ENCODE measurements at regions not wholly inside any gene's neighbourhood (a gene's known extent, or its start where the extent isn't known, plus 50 kb on each side); places are given as distances from the start of the nearest gene placed in this dataset.

GRCh38 chr9:119903851-119904250 lies 534.6 kb upstream of the BRINP1 start:
- H3K9me3 Mint-ChIP-seq, result peaks cover 4% of the 10 kb centered on the region
- DNase-seq, result no peak
- ChIA-PET POLR2A (no interaction called here), CTCF (no interaction called here)
- no peaks in the 10 kb centered on the region for H3K4me1 Mint-ChIP-seq
- ATAC-seq (ENCODE audit: low read depth), result no peak
- TF ChIP-seq CTCF (IDR thresholded peaks at IDR 0.05), result no peak
- no peak overlapping the region for H3K4me3 Mint-ChIP-seq
- intact Hi-C loops (cut with micrococcal nuclease), result no loop called here
- peaks cover 10% of the 10 kb centered on the region for H3K27me3 Mint-ChIP-seq
- no peaks in the 10 kb centered on the region for H3K36me3 Mint-ChIP-seq (ENCODE audit: low read depth)
- H3K27ac Mint-ChIP-seq, result no peak overlapping the region

- POLR2A ChIA-PET, result no interaction called here
- intact Hi-C loops (cut with micrococcal nuclease), result no loop called here
- no peaks in the 10 kb centered on the region for H3K4me1 Mint-ChIP-seq
- peaks cover 12% of the 10 kb centered on the region for H3K27me3 Mint-ChIP-seq
- ATAC-seq (ENCODE audit: low read depth) (no peak), DNase-seq (no peak)
- no peaks in the 10 kb centered on the region for H3K36me3 Mint-ChIP-seq (ENCODE audit: low read depth)
- H3K4me3 Mint-ChIP-seq, result no peak overlapping the region
- H3K9me3 Mint-ChIP-seq, result no peaks in the 10 kb centered on the region
- no peak for TF ChIP-seq CTCF (IDR thresholded peaks at IDR 0.05)
- no peak overlapping the region for H3K27ac Mint-ChIP-seq
- CTCF ChIA-PET, result no interaction called here
Measured at GRCh38 chr9:119902611-119903010, 533.4 kb upstream of the BRINP1 start.

- no peak for ATAC-seq (ENCODE audit: low read depth)
- no peak overlapping the region for H3K27ac Mint-ChIP-seq
- no peaks in the 10 kb centered on the region for H3K36me3 Mint-ChIP-seq (ENCODE audit: low read depth)
- ChIA-PET POLR2A (no interaction called here), CTCF (no interaction called here)
- intact Hi-C loops (cut with micrococcal nuclease), result no loop called here
- no peaks in the 10 kb centered on the region for H3K4me1 Mint-ChIP-seq
- no peak for TF ChIP-seq CTCF (IDR thresholded peaks at IDR 0.05)
- no peaks in the 10 kb centered on the region for H3K9me3 Mint-ChIP-seq
- peaks cover 4% of the 10 kb centered on the region for H3K27me3 Mint-ChIP-seq
- no peak overlapping the region for H3K4me3 Mint-ChIP-seq
- no peak for DNase-seq
Measured at GRCh38 chr9:119898316-119898715, 529.1 kb upstream of the BRINP1 start.

- no peak for ATAC-seq (ENCODE audit: low read depth)
- ChIA-PET CTCF (no interaction called here), POLR2A (no interaction called here)
- intact Hi-C loops (cut with micrococcal nuclease), result no loop called here
- TF ChIP-seq CTCF (IDR thresholded peaks at IDR 0.05), result no peak
- no peaks in the 10 kb centered on the region for H3K27me3 Mint-ChIP-seq
- H3K27ac Mint-ChIP-seq, result no peak overlapping the region
- DNase-seq, result no peak
- H3K4me1 Mint-ChIP-seq, result no peaks in the 10 kb centered on the region
- H3K36me3 Mint-ChIP-seq (ENCODE audit: low read depth), result no peaks in the 10 kb centered on the region
- no peak overlapping the region for H3K4me3 Mint-ChIP-seq
- no peaks in the 10 kb centered on the region for H3K9me3 Mint-ChIP-seq
Measured at GRCh38 chr9:119884438-119884837, 515.2 kb upstream of the BRINP1 start.

GRCh38 chr9:119881898-119882297 lies 512.7 kb upstream of the BRINP1 start:
- intact Hi-C loops (cut with micrococcal nuclease), result no loop called here
- H3K4me3 Mint-ChIP-seq, result no peak overlapping the region
- no peak for ATAC-seq (ENCODE audit: low read depth)
- H3K36me3 Mint-ChIP-seq (ENCODE audit: low read depth), result no peaks in the 10 kb centered on the region
- no peaks in the 10 kb centered on the region for H3K9me3 Mint-ChIP-seq
- TF ChIP-seq CTCF (IDR thresholded peaks at IDR 0.05), result no peak
- POLR2A ChIA-PET, result no interaction called here
- CTCF ChIA-PET, result no interaction called here
- no peak for DNase-seq
- no peak overlapping the region for H3K27ac Mint-ChIP-seq
- H3K4me1 Mint-ChIP-seq, result no peaks in the 10 kb centered on the region
- H3K27me3 Mint-ChIP-seq, result peaks cover 2% of the 10 kb centered on the region

All from activated B cell treated with CpG ODN at 0.5 μM for 24 hours (primary cell).